ENCODE measurements at regions not wholly inside any gene's neighbourhood (a gene's known extent, or its start where the extent isn't known, plus 50 kb on each side); places are given as distances from the start of the nearest gene placed in this dataset.

DNA sequence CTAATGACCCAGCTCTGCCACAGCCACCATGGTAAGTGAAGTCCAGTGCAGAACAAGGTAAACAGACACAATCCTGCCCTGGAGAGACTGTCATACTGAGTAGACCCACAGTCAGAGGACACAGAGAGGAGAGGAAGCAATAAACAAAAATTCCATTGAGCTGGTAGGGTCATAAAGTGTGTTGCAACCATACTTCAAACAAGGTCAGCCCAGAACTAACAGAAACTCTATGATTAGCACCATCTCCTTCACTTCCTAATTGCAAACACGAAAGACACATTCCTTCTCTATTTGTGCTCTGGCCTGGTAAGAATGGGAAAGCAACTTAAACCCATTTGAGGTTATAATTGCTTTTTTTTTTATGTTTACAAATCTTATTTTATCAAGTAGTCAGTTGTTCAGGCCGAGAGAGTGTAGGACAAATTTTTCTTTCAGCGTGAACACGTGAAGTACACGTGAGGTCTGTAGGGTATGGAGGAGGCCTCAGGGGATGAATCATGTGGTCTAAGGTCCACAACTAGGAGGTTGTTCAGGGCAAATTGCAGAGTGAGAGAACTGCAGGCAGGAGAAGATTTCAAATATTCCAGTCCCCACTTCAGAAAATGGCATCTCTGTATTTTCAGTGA, 71.4 kb upstream of the GLS start:
- TF ChIP-seq, protein P1, sequence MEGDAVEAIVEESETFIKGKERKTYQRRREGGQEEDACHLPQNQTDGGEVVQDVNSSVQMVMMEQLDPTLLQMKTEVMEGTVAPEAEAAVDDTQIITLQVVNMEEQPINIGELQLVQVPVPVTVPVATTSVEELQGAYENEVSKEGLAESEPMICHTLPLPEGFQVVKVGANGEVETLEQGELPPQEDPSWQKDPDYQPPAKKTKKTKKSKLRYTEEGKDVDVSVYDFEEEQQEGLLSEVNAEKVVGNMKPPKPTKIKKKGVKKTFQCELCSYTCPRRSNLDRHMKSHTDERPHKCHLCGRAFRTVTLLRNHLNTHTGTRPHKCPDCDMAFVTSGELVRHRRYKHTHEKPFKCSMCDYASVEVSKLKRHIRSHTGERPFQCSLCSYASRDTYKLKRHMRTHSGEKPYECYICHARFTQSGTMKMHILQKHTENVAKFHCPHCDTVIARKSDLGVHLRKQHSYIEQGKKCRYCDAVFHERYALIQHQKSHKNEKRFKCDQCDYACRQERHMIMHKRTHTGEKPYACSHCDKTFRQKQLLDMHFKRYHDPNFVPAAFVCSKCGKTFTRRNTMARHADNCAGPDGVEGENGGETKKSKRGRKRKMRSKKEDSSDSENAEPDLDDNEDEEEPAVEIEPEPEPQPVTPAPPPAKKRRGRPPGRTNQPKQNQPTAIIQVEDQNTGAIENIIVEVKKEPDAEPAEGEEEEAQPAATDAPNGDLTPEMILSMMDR (IDR thresholded peaks at IDR 0.05): no peak
- no peak for TF ChIP-seq POLR2A (IDR thresholded peaks at IDR 0.05)

Measured in suprapubic skin (tissue), 3 donors.